ENCODE measurements at regions not wholly inside any gene's neighbourhood (a gene's known extent, or its start where the extent isn't known, plus 50 kb on each side); places are given as distances from the start of the nearest gene placed in this dataset.
"Not testable (repeated sequence)": the region's sequence is repeated elsewhere in the genome, so short reads cannot be mapped to it uniquely, and the experiment has no call there.

GRCh38 chr2:160550048-160550447 is 56.4 kb upstream of the RBMS1 start:
- DNase-seq = no peak
- intact Hi-C loops (cut with DNase I) = no loop called here

GRCh38 chr2:160551259-160551658 is 57.7 kb upstream of the RBMS1 start:
- intact Hi-C loops (cut with DNase I) = no loop called here
- DNase-seq = no peak

GRCh38 chr2:160555420-160556071 is 61.9 kb upstream of the RBMS1 start:
- intact Hi-C loops (cut with DNase I) = no loop called here
- DNase-seq = no peak

- no peak for DNase-seq
- intact Hi-C loops (cut with DNase I) = no loop called here
Observed at GRCh38 chr2:160557903-160558302, 64.3 kb upstream of the RBMS1 start.

- DNase-seq = no peak
- intact Hi-C loops (cut with DNase I) = no loop called here
Observed at GRCh38 chr2:160558531-160558930, 64.9 kb upstream of the RBMS1 start.

GRCh38 chr2:160561551-160562295 is 68.1 kb upstream of the RBMS1 start:
- intact Hi-C loops (cut with DNase I) = no loop called here
- DNase-seq = no peak

- intact Hi-C loops (cut with DNase I) = no loop called here
- DNase-seq = no peak
Observed at GRCh38 chr2:160562730-160563129, 69.1 kb upstream of the RBMS1 start.

GRCh38 chr2:160564591-160564990 is 71.0 kb upstream of the RBMS1 start:
- DNase-seq = no peak
- intact Hi-C loops (cut with DNase I) = no loop called here

GRCh38 chr2:160565099-160565845 is 71.7 kb upstream of the RBMS1 start:
- intact Hi-C loops (cut with DNase I) = no loop called here
- DNase-seq = no peak

GRCh38 chr2:160566717-160567116 is 73.1 kb upstream of the RBMS1 start:
- intact Hi-C loops (cut with DNase I) = no loop called here
- no peak for DNase-seq

- no peak for DNase-seq
- intact Hi-C loops (cut with DNase I) = no loop called here
Observed at GRCh38 chr2:160568856-160569255, 75.2 kb upstream of the RBMS1 start.

GRCh38 chr2:160570376-160570775 is 76.8 kb upstream of the RBMS1 start:
- intact Hi-C loops (cut with DNase I) = no loop called here
- peak in 1 of 10 donors; percentile 72 for DNase-seq

- no peak for DNase-seq
- intact Hi-C loops (cut with DNase I) = no loop called here
Observed at GRCh38 chr2:160574468-160575140, 81.0 kb upstream of the RBMS1 start.

GRCh38 chr2:160575368-160575767 is 81.8 kb upstream of the RBMS1 start:
- no peak for DNase-seq
- intact Hi-C loops (cut with DNase I) = no loop called here

GRCh38 chr2:160576054-160576499 is 82.5 kb upstream of the RBMS1 start:
- intact Hi-C loops (cut with DNase I) = no loop called here
- no peak for DNase-seq

- intact Hi-C loops (cut with DNase I); DNase-seq: not testable (repeated sequence)
Observed at GRCh38 chr2:160577081-160577480, 83.5 kb upstream of the RBMS1 start.

GRCh38 chr2:160581035-160581434 is 87.4 kb upstream of the RBMS1 start:
- intact Hi-C loops (cut with DNase I) = no loop called here
- DNase-seq = no peak

GRCh38 chr2:160581448-160581847 is 87.8 kb upstream of the RBMS1 start:
- intact Hi-C loops (cut with DNase I) = no loop called here

GRCh38 chr2:160582081-160582480 is 88.5 kb upstream of the RBMS1 start:
- intact Hi-C loops (cut with DNase I) = no loop called here
- DNase-seq = no peak

More at GRCh38 chr2:160581448-160581847, 87.8 kb upstream of the RBMS1 start:
- no peak for DNase-seq

- intact Hi-C loops (cut with DNase I) = no loop called here
- no peak for DNase-seq
Observed at GRCh38 chr2:160582490-160583145, 89.0 kb upstream of the RBMS1 start.

Measured in posterior cingulate gyrus (tissue), 11 donors.